PC-9 (cell line): ENCODE measurements at regions not wholly inside any gene's neighbourhood (a gene's known extent, or its start where the extent isn't known, plus 50 kb on each side); places are given as distances from the start of the nearest gene placed in this dataset.

ENCODE experiments used
- BruUV-seq: library from RNA; stranded (reverse); fragments of 400-500 nt; replicated peaks from 2 replicates; lab custom pipeline; 2021; lab: Mats Ljungman, UMichigan
- CTCF ChIA-PET: fragments of 300-600 bp; sonication (Branson Sonifier 250); formaldehyde crosslinking; loops from one replicate; lab custom pipeline; 2022; ENCODE audit warnings: antibody characterized with exemption; lab: Charles Lee
- POLR2A ChIA-PET: fragments of 300-600 bp; sonication (Branson Sonifier 250); formaldehyde crosslinking; loops from one replicate; lab custom pipeline; 2022; ENCODE audit warnings: antibody characterized with exemption; ENCODE audit not compliant: unreplicated experiment; lab: Charles Lee
- DNase-seq, 2 experiments: peaks; one replicate each; pipeline versions ENCODE4 v3.0.0 to v3.0.0-alpha.2; 2015 to 2022; ENCODE audit warnings: mixed read lengths in 1 of 2
- H2AFZ ChIP-seq: fragments of 200-600 bp; sonication (generic); 2 replicates; pipeline ENCODE4 v1.8.1; 2017; ENCODE audit warnings: antibody characterized with exemption
- H3F3A ChIP-seq: fragments of 200-600 bp; sonication (generic); 2 replicates; pipeline ENCODE4 v1.8.1; 2017; ENCODE audit warnings: antibody characterized with exemption, mild to moderate bottlenecking, low read depth; ENCODE audit not compliant: insufficient read depth
- H3K27ac ChIP-seq: fragments of 200-600 bp; sonication (generic); 2 replicates; pipeline ENCODE4 v1.6.1; 2016; ENCODE audit warnings: mixed run types
- H3K27me3 ChIP-seq: fragments of 200-600 bp; sonication (generic); 2 replicates; pipeline ENCODE4 v1.6.1; 2016; ENCODE audit warnings: low read depth, mixed run types; ENCODE audit not compliant: insufficient read depth
- H3K36me3 ChIP-seq: fragments of 200-600 bp; sonication (generic); 2 replicates; pipeline ENCODE4 v1.6.1; 2016; ENCODE audit warnings: low read depth, mixed run types
- H3K4me1 ChIP-seq: fragments of 200-600 bp; sonication (generic); replicated peaks from 2 replicates; pipeline ENCODE4 v1.6.1; 2016; ENCODE audit warnings: mixed run types; ENCODE audit not compliant: insufficient read depth
- H3K4me2 ChIP-seq: fragments of 200-600 bp; sonication (generic); 2 replicates; pipeline ENCODE4 v1.6.1; 2017; ENCODE audit warnings: mixed run types
- H3K4me3 ChIP-seq: fragments of 200-600 bp; sonication (generic); 2 replicates; pipeline ENCODE4 v1.6.1; 2016; ENCODE audit warnings: mixed run types
- H3K79me2 ChIP-seq: fragments of 200-600 bp; sonication (generic); 2 replicates; pipeline ENCODE4 v1.6.1; 2017; ENCODE audit warnings: low read depth, mixed run types
- H3K9me2 ChIP-seq: fragments of 200-600 bp; sonication (generic); 2 replicates; pipeline ENCODE4 v1.8.1; 2017; ENCODE audit warnings: mild to moderate bottlenecking; ENCODE audit not compliant: insufficient read depth
- H3K9me3 ChIP-seq: fragments of 200-600 bp; sonication (generic); 2 replicates; pipeline ENCODE4 v1.8.1; 2016; ENCODE audit warnings: low read depth; ENCODE audit not compliant: insufficient read depth
- H4K20me1 ChIP-seq: fragments of 200-600 bp; sonication (generic); 2 replicates; pipeline ENCODE4 v1.8.1; 2017; ENCODE audit not compliant: insufficient read depth
- EZH2 ChIP-seq: fragments of 200-600 bp; sonication (generic); IDR thresholded peaks from 2 replicates; pipeline ENCODE4 v1.8.0; 2017; ENCODE audit warnings: antibody characterized with exemption, low read depth
- intact Hi-C: fragments of 100-400 bp; cut with micrococcal nuclease; formaldehyde crosslinking; loops from one replicate; pipeline ENCODE4 v1.10.0; 2022; ENCODE audit not compliant: unreplicated experiment
- TF ChIP-seq, protein P1 (sequence below): fragments of 200-600 bp; sonication (generic); conservative IDR thresholded peaks from 2 replicates; pipeline ENCODE4 v1.6.1; 2017; ENCODE audit warnings: mixed run types, antibody characterized with exemption, mild to moderate bottlenecking, moderate library complexity

DNA sequence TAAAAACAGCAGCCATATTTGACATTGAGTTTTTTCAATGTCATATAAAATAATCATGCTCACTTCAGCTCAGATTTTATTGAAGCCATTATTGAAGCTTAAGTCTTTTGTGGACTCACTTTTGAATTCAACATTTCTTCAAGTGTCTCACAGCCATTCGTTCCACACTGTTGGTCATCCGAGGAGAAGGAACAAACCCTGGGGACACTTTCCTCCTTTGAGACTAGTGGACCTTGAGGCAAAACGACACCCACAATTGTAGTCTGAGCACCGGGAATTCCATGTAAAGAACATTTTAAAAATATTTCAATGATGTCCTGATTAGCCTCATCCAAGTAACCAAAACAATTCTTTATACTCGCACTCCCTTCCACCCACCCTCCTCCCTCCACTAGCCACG, 174.7 kb downstream of the CD47 start:
- intact Hi-C loops = no loop called here
- CTCF ChIA-PET = interaction anchor here (0.6 kb wide), 2 partner anchors 101 to 118 kb away, joined by 3 to 6 read pairs; no protein-coding TSS in a partner anchor

GRCh38 chr3:107915706-107916105, 175.1 kb downstream of the CD47 start:
- no peaks in the 10 kb centered on the region for H3K9me3 ChIP-seq
- no peaks in the 10 kb centered on the region for H4K20me1 ChIP-seq
- no peak for DNase-seq
- no TSS peak for BruUV-seq
- no peaks in the 10 kb centered on the region for H3K9me2 ChIP-seq
- H2AFZ ChIP-seq = no peak overlapping the region
- ChIA-PET POLR2A (interaction anchor here (0.6 to 0.7 kb wide), 2 partner anchors 77 to 225 kb away, joined by 3 to 5 read pairs; no protein-coding TSS in a partner anchor), CTCF (interaction anchor here (0.6 kb wide), 2 partner anchors 101 to 117 kb away, joined by 3 to 6 read pairs; no protein-coding TSS in a partner anchor)
- no peak overlapping the region for H3K4me2 ChIP-seq
- H3K79me2 ChIP-seq = no peaks in the 10 kb centered on the region
- TF ChIP-seq, protein P1, sequence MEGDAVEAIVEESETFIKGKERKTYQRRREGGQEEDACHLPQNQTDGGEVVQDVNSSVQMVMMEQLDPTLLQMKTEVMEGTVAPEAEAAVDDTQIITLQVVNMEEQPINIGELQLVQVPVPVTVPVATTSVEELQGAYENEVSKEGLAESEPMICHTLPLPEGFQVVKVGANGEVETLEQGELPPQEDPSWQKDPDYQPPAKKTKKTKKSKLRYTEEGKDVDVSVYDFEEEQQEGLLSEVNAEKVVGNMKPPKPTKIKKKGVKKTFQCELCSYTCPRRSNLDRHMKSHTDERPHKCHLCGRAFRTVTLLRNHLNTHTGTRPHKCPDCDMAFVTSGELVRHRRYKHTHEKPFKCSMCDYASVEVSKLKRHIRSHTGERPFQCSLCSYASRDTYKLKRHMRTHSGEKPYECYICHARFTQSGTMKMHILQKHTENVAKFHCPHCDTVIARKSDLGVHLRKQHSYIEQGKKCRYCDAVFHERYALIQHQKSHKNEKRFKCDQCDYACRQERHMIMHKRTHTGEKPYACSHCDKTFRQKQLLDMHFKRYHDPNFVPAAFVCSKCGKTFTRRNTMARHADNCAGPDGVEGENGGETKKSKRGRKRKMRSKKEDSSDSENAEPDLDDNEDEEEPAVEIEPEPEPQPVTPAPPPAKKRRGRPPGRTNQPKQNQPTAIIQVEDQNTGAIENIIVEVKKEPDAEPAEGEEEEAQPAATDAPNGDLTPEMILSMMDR = no peak
- no peak for TF ChIP-seq EZH2
- H3F3A ChIP-seq = no peaks in the 10 kb centered on the region
- no peak overlapping the region for H3K27ac ChIP-seq
- no peaks in the 10 kb centered on the region for H3K27me3 ChIP-seq
- H3K4me3 ChIP-seq = no peak overlapping the region
- H3K36me3 ChIP-seq = no peaks in the 10 kb centered on the region
- peaks cover 11% of the 10 kb centered on the region for H3K4me1 ChIP-seq
- intact Hi-C loops = no loop called here

More for the DNA sequence above, 174.7 kb downstream of the CD47 start:
- POLR2A ChIA-PET = interaction anchor here (0.6 to 0.7 kb wide), 2 partner anchors 77 to 226 kb away, joined by 3 to 5 read pairs; no protein-coding TSS in a partner anchor
- Histone ChIP-seq H3K9me2 (no peaks in the 10 kb centered on the region), H3K4me1 (peaks cover 11% of the 10 kb centered on the region), H3F3A (no peaks in the 10 kb centered on the region), H3K79me2 (no peaks in the 10 kb centered on the region), H3K4me3 (no peak overlapping the region), H4K20me1 (no peaks in the 10 kb centered on the region), H3K4me2 (no peak overlapping the region), H2AFZ (no peak overlapping the region), H3K27me3 (no peaks in the 10 kb centered on the region), H3K27ac (no peak overlapping the region), H3K9me3 (no peaks in the 10 kb centered on the region), H3K36me3 (no peaks in the 10 kb centered on the region)
- TF ChIP-seq EZH2 = no peak
- TF ChIP-seq, protein P1 = no peak
- DNase-seq = no peak
- BruUV-seq = no TSS peak

DNA sequence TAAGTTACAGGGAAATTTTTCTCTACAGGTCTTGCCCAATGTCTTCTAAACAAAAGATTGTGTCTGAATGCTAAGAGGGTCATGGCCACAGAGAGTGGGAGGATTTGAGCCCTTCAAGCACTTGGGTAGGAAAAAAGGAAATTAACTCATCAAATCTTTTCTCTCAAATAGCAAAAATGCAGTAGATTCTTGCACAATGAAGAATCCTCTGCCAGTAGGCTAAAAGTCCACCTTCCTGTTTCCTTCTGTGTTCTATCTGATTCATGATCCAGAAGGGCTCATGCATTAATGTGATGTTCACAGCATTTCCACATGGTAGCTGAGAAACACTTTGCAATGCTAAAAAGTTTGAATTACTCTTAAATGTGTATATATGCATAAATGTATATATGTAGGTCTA, 177.1 kb downstream of the CD47 start:
- no TSS peak for BruUV-seq
- no peak for DNase-seq
- H3K79me2 ChIP-seq = no peaks in the 10 kb centered on the region
- no peak overlapping the region for H3K4me2 ChIP-seq
- no peaks in the 10 kb centered on the region for H3K9me2 ChIP-seq
- no peaks in the 10 kb centered on the region for H4K20me1 ChIP-seq
- no peaks in the 10 kb centered on the region for H3K9me3 ChIP-seq
- H3K4me1 ChIP-seq = peaks cover 11% of the 10 kb centered on the region
- H3K27me3 ChIP-seq = no peaks in the 10 kb centered on the region
- H3K4me3 ChIP-seq = no peak overlapping the region
- no peak overlapping the region for H2AFZ ChIP-seq
- H3K36me3 ChIP-seq = no peaks in the 10 kb centered on the region
- ChIA-PET CTCF (no interaction called here), POLR2A (no interaction called here)
- intact Hi-C loops = no loop called here
- TF ChIP-seq, protein P1 = no peak
- TF ChIP-seq EZH2 = no peak
- no peaks in the 10 kb centered on the region for H3F3A ChIP-seq
- no peak overlapping the region for H3K27ac ChIP-seq
